Thoracic aorta (tissue), 2 donors: ENCODE measurements at regions not wholly inside any gene's neighbourhood (a gene's known extent, or its start where the extent isn't known, plus 50 kb on each side); places are given as distances from the start of the nearest gene placed in this dataset.

Experiments used
- ATAC-seq: fragments of 150-250 bp; one replicate; pipeline ENCODE4 v1.8.0; 2017; ENCODE audit warnings: low read depth; ENCODE audit not compliant: insufficient number of reproducible peaks, low FRiP score
- DNase-seq: peaks from one replicate; pipeline ENCODE4 v3.0.0-alpha.2; 2020; ENCODE audit warnings: low spot score
- H3K27ac ChIP-seq, 2 donors: fragments of 200-600 bp; sonication (generic); 1 replicate in 1 of 2; 2 replicates in 1 of 2; pipeline ENCODE4 v1.5.1; 2016; ENCODE audit warnings: mild to moderate bottlenecking in 2 of 2, moderate library complexity in 2 of 2
- H3K27me3 ChIP-seq: fragments of 200-600 bp; sonication (generic); replicated peaks from 2 replicates; pipeline ENCODE4 v1.6.0; 2016; ENCODE audit warnings: mild to moderate bottlenecking; ENCODE audit not compliant: insufficient read depth
- H3K36me3 ChIP-seq: fragments of 200-600 bp; sonication (generic); one replicate; pipeline ENCODE4 v1.5.1; 2016
- H3K4me1 ChIP-seq, 2 donors: fragments of 200-600 bp; sonication (generic); 1 replicate in 1 of 2; 2 replicates in 1 of 2; pipeline versions ENCODE4 v1.5.1 to v1.6.0; 2016; ENCODE audit warnings: low read depth in 2 of 2, mild to moderate bottlenecking in 1 of 2; ENCODE audit not compliant: control insufficient read depth in 1 of 2
- H3K4me3 ChIP-seq: fragments of 200-600 bp; sonication (generic); 2 replicates; pipeline ENCODE4 v1.5.1; 2016; ENCODE audit warnings: mild to moderate bottlenecking
- H3K9me3 ChIP-seq: fragments of 200-600 bp; sonication (generic); 2 replicates; pipeline ENCODE4 v1.5.1; 2016
- CTCF ChIP-seq: fragments of 200-600 bp; sonication (generic); IDR thresholded peaks from one replicate; pipeline ENCODE4 v1.5.1; 2019; ENCODE audit warnings: antibody characterized with exemption

GRCh38 chr9:1495282-1496030 is 445.3 kb downstream of the DMRT2 start:
- H3K36me3 ChIP-seq = no peaks in the 10 kb centered on the region
- no peak overlapping the region for H3K4me3 ChIP-seq
- no peaks in the 10 kb centered on the region for H3K27me3 ChIP-seq
- no peak overlapping the region for H3K27ac ChIP-seq
- DNase-seq = no peak
- H3K9me3 ChIP-seq = no peaks in the 10 kb centered on the region
- TF ChIP-seq CTCF = no peak
- H3K4me1 ChIP-seq = no peaks in the 10 kb centered on the region
- no peak for ATAC-seq

GRCh38 chr9:1505489-1505888 is 455.3 kb downstream of the DMRT2 start:
- ATAC-seq = no peak
- no peaks in the 10 kb centered on the region for H3K9me3 ChIP-seq

GRCh38 chr9:1510712-1511111 is 460.6 kb downstream of the DMRT2 start:
- no peak overlapping the region for H3K27ac ChIP-seq
- H3K9me3 ChIP-seq = no peaks in the 10 kb centered on the region
- TF ChIP-seq CTCF = no peak
- no peaks in the 10 kb centered on the region for H3K27me3 ChIP-seq
- DNase-seq (no peak), ATAC-seq (no peak)
- H3K36me3 ChIP-seq = no peaks in the 10 kb centered on the region
- H3K4me3 ChIP-seq = no peak overlapping the region
- no peaks in the 10 kb centered on the region for H3K4me1 ChIP-seq

More at GRCh38 chr9:1505489-1505888, 455.3 kb downstream of the DMRT2 start:
- Histone ChIP-seq H3K27me3 (no peaks in the 10 kb centered on the region), H3K4me1 (no peaks in the 10 kb centered on the region), H3K36me3 (no peaks in the 10 kb centered on the region), H3K27ac (no peak overlapping the region), H3K4me3 (no peak overlapping the region)
- TF ChIP-seq CTCF = no peak
- no peak for DNase-seq

GRCh38 chr9:1513105-1513504 is 462.9 kb downstream of the DMRT2 start:
- TF ChIP-seq CTCF = no peak
- no peak overlapping the region for H3K27ac ChIP-seq
- H3K9me3 ChIP-seq = no peaks in the 10 kb centered on the region
- no peaks in the 10 kb centered on the region for H3K4me1 ChIP-seq
- H3K27me3 ChIP-seq = no peaks in the 10 kb centered on the region
- ATAC-seq (no peak), DNase-seq (no peak)
- H3K4me3 ChIP-seq = no peak overlapping the region
- no peaks in the 10 kb centered on the region for H3K36me3 ChIP-seq

GRCh38 chr9:1514250-1514649 is 464.1 kb downstream of the DMRT2 start:
- Histone ChIP-seq H3K4me3 (no peak overlapping the region), H3K27me3 (no peaks in the 10 kb centered on the region), H3K9me3 (no peaks in the 10 kb centered on the region), H3K36me3 (no peaks in the 10 kb centered on the region), H3K27ac (no peak overlapping the region), H3K4me1 (no peaks in the 10 kb centered on the region)
- ATAC-seq (no peak), DNase-seq (no peak)
- TF ChIP-seq CTCF = no peak
